ENCODE measurements at regions not wholly inside any gene's neighbourhood (a gene's known extent, or its start where the extent isn't known, plus 50 kb on each side); places are given as distances from the start of the nearest gene placed in this dataset.

DNA sequence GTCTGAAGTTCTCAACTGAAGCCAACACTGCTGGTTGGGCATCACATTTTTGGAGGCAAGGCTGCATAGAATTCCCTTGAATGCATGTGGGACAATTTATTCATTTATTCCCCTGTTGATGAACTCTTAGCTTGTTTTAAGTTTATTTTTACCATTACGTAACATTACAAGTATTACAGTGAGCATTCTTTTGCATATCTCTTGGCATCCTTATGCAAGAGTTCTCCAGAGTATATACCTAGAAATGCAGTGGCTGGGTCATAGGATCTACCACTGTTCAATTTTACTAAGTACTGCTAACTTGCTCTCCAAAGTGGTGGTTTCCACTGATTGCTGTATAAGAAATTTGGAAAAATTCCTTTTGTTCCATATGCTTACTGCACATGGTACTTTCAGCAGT lies 66.5 kb downstream of the UCHL1 start:
- dilution Hi-C loops (cut with HindIII; ENCODE audit: low sequenced_read_pairs, unreplicated experiment) = no loop called here
- no peak overlapping the region for H3K4me2 ChIP-seq (ENCODE audit: low read depth, low read length)
- no peak overlapping the region for H2AFZ ChIP-seq (replicated peaks; ENCODE audit: low read length, poor library complexity)
- no TSS peak for BruUV-seq (replicated peaks)
- no peak overlapping the region for H2BK120ac ChIP-seq (ENCODE audit: low read depth, low read length)
- H2BK20ac ChIP-seq (ENCODE audit: low read depth, low read length) = no peak overlapping the region
- H2BK5ac ChIP-seq (ENCODE audit: low read depth, low read length, poor library complexity, severe bottlenecking) = no peak overlapping the region
- no peak overlapping the region for H3K18ac ChIP-seq (ENCODE audit: low read depth, low read length)
- H3K14ac ChIP-seq (replicated peaks; ENCODE audit: low read depth, low read length) = no peak overlapping the region
- ChIA-PET CTCF (no interaction called here), POLR2A (ENCODE audit: unreplicated experiment) (no interaction called here)
- no peak overlapping the region for H3K9ac ChIP-seq (ENCODE audit: low read depth, low read length)
- no peaks in the 10 kb centered on the region for H3K4me1 ChIP-seq (ENCODE audit: control insufficient read depth, insufficient read depth, low read length)
- DNase-seq (no peak), ATAC-seq (ENCODE audit: low read depth) (no peak; the same call in 1 of the 2 replicates)
- H2AK9ac ChIP-seq (replicated peaks; ENCODE audit: low read depth, low read length, poor library complexity) = no peak overlapping the region
- no peaks in the 10 kb centered on the region for H3K79me1 ChIP-seq (ENCODE audit: low read depth in 1 of 2, low read length in 2 of 2)
- peaks cover 10% of the 10 kb centered on the region for H3K27me3 ChIP-seq (ENCODE audit: control insufficient read depth, insufficient read depth, low read length)
- no peaks in the 10 kb centered on the region for H3K9me3 ChIP-seq (ENCODE audit: control insufficient read depth, insufficient read depth, low read length)
- no peak overlapping the region for H2BK15ac ChIP-seq (ENCODE audit: low read depth, low read length)
- H4K8ac ChIP-seq (ENCODE audit: low read depth in 2 of 2, low read length in 2 of 2) = no peak overlapping the region
- no peaks in the 10 kb centered on the region for H3K36me3 ChIP-seq (ENCODE audit: control insufficient read depth, insufficient read depth, low read length)
- in situ Hi-C loops (cut with MboI; ENCODE audit: low sequenced_read_pairs) = no loop called here
- H2AK5ac ChIP-seq (ENCODE audit: low read depth, low read length) = no peak overlapping the region
- WGBS, 2 experiments (ENCODE audit: extremely low coverage in 2 of 2, insufficient read length in 1 of 2) = no CpG with 5 or more reads among the region's 1 CpG
- H3K4me3 ChIP-seq (ENCODE audit: insufficient read depth, low read depth, low read length) = no peak overlapping the region
- TF ChIP-seq CEBPB (IDR thresholded peaks at IDR 0.05; ENCODE audit: low read depth, low read length) = peak; percentile 41
- TF ChIP-seq RCOR1 (IDR thresholded peaks at IDR 0.05; ENCODE audit: insufficient replicate concordance, low read length) = no peak
- no peak overlapping the region for H4K91ac ChIP-seq (ENCODE audit: insufficient read depth, low read depth, low read length)
- no peaks in the 10 kb centered on the region for H3K9me1 ChIP-seq (ENCODE audit: insufficient read depth, low read length)
- no peak overlapping the region for H3K4ac ChIP-seq (ENCODE audit: low read depth, low read length)
- intact Hi-C loops (cut with micrococcal nuclease) = no loop called here
- no peak overlapping the region for H3K56ac ChIP-seq (ENCODE audit: extremely low read depth, insufficient read depth, low read length)
- H4K5ac ChIP-seq (ENCODE audit: low read depth, low read length) = no peak overlapping the region
- no peaks in the 10 kb centered on the region for H4K20me1 ChIP-seq (ENCODE audit: insufficient read depth, low read length)
- no peak overlapping the region for H3K27ac ChIP-seq (ENCODE audit: insufficient read depth, low read length)
- no peak overlapping the region for H3K23ac ChIP-seq (ENCODE audit: low read depth, low read length)

Data from IMR-90 (cell line).